Body of pancreas (tissue), 1 donor: ENCODE measurements at regions not wholly inside any gene's neighbourhood (a gene's known extent, or its start where the extent isn't known, plus 50 kb on each side); places are given as distances from the start of the nearest gene placed in this dataset. TPM values are rescaled to one million over a fixed set of nuclear protein-coding genes. Genes with fewer than 3 reads are reported as not detected.

Experiments used
- small RNA-seq: library from RNA; depleted of rRNA; stranded (forward); fragments of <200 nt; gene quantifications from one replicate; pipeline ENCODE3, GENCODE V24; 2016

Small RNAs in the stretch of these regions (small RNA-seq; reads per million reads assigned to genes)
- not detected for gene RF00438
